Vagina (tissue), 2 donors: ENCODE measurements at regions not wholly inside any gene's neighbourhood (a gene's known extent, or its start where the extent isn't known, plus 50 kb on each side); places are given as distances from the start of the nearest gene placed in this dataset.

Experiments
- POLR2A ChIP-seq, 2 donors: fragments of 450-650 bp; IDR thresholded peaks; one replicate each; pipeline ENCODE4 v1.6.1; 2017; ENCODE audit warnings: antibody characterized with exemption in 2 of 2, mild to moderate bottlenecking in 2 of 2, moderate library complexity in 2 of 2
- POLR2AphosphoS5 ChIP-seq, 2 donors: sonication (generic); formaldehyde crosslinking; IDR thresholded peaks; one replicate each; pipeline ENCODE4 v1.9.0; 2017; ENCODE audit warnings: antibody characterized with exemption in 2 of 2, mild to moderate bottlenecking in 2 of 2, low read depth in 1 of 2; ENCODE audit not compliant: insufficient read depth in 1 of 2
- TF ChIP-seq, protein P1 (sequence below), 3 experiments: fragments of 450-650 bp in 2 of 3; fragments of 200-600 bp in 1 of 3; sonication (generic) in 1 of 3; IDR thresholded peaks; one replicate each; pipeline ENCODE4 v1.5.1; 2017 to 2019; ENCODE audit warnings: antibody characterized with exemption in 3 of 3, mild to moderate bottlenecking in 2 of 3, moderate library complexity in 2 of 3

DNA sequence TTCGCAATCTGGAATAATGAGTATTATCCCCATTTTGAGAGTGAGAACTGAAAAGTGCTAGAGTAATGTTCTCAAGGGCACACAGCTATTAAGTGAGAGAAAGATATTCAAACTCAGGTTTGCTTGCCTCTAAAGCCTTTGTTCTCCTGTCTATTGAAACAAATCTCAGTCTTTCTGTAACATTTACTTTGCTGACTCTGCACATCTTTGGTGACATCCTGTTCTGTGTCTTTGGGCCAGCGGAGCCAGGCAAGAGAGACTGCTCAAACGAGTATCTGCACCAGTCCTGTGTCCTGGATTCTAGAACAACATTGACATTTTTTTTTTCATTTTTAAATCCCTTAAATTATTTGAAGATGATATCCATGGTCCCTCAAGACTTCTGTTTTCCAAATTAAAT is 1539.2 kb upstream of the PIK3C3 start:
- TF ChIP-seq POLR2AphosphoS5 (IDR thresholded peaks at IDR 0.05; ENCODE audit: insufficient read depth in 1 of 2, low read depth in 1 of 2) (no peak), POLR2A (IDR thresholded peaks at IDR 0.05) (no peak)
- TF ChIP-seq, protein P1, sequence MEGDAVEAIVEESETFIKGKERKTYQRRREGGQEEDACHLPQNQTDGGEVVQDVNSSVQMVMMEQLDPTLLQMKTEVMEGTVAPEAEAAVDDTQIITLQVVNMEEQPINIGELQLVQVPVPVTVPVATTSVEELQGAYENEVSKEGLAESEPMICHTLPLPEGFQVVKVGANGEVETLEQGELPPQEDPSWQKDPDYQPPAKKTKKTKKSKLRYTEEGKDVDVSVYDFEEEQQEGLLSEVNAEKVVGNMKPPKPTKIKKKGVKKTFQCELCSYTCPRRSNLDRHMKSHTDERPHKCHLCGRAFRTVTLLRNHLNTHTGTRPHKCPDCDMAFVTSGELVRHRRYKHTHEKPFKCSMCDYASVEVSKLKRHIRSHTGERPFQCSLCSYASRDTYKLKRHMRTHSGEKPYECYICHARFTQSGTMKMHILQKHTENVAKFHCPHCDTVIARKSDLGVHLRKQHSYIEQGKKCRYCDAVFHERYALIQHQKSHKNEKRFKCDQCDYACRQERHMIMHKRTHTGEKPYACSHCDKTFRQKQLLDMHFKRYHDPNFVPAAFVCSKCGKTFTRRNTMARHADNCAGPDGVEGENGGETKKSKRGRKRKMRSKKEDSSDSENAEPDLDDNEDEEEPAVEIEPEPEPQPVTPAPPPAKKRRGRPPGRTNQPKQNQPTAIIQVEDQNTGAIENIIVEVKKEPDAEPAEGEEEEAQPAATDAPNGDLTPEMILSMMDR (IDR thresholded peaks at IDR 0.05), result no peak
